ENCODE measurements at regions not wholly inside any gene's neighbourhood (a gene's known extent, or its start where the extent isn't known, plus 50 kb on each side); places are given as distances from the start of the nearest gene placed in this dataset.

GRCh38 chr1:219669556-219669955, 56.7 kb upstream of the ZC3H11B start:
- no peak for DNase-seq (ENCODE audit: low read depth)

- DNase-seq (ENCODE audit: low read depth) = no peak
These were observed 56.1 kb upstream of the ZC3H11B start for GRCh38 chr1:219669042-219669441.

- no peak for DNase-seq (ENCODE audit: low read depth)
These were observed 55.5 kb upstream of the ZC3H11B start for GRCh38 chr1:219668446-219668845.

- no peak for DNase-seq (ENCODE audit: low read depth)
These were observed 53.3 kb upstream of the ZC3H11B start for GRCh38 chr1:219666242-219666641.

- no peak for DNase-seq (ENCODE audit: low read depth)
These were observed 52.2 kb upstream of the ZC3H11B start for GRCh38 chr1:219665089-219665488.

- no peak for DNase-seq (ENCODE audit: low read depth)
These were observed 51.6 kb upstream of the ZC3H11B start for GRCh38 chr1:219664310-219665029.

All from GM04504 (cell line).